Ishikawa (cell line): ENCODE measurements at regions not wholly inside any gene's neighbourhood (a gene's known extent, or its start where the extent isn't known, plus 50 kb on each side); places are given as distances from the start of the nearest gene placed in this dataset.

Experiments
- CEBPB ChIP-seq: IDR thresholded peaks from 2 replicates; pipeline ENCODE4 v1.6.1; 2012
- CREB1 ChIP-seq: IDR thresholded peaks from 2 replicates; pipeline ENCODE4 v1.6.1; 2012; ENCODE audit warnings: low read depth
- EGR1 ChIP-seq: IDR thresholded peaks from 2 replicates; pipeline ENCODE4 v1.6.1; 2012
- EP300 ChIP-seq: IDR thresholded peaks from 2 replicates; pipeline ENCODE4 v1.6.1; 2012; ENCODE audit warnings: borderline replicate concordance
- FOXM1 ChIP-seq: IDR thresholded peaks from 2 replicates; pipeline ENCODE4 v1.6.1; 2012; ENCODE audit warnings: low read depth, borderline replicate concordance
- NFIC ChIP-seq: IDR thresholded peaks from 2 replicates; pipeline ENCODE4 v1.6.1; 2012
- RAD21 ChIP-seq: IDR thresholded peaks from 2 replicates; pipeline ENCODE4 v1.6.1; 2012; ENCODE audit warnings: low read depth
- TAF1 ChIP-seq: IDR thresholded peaks from 2 replicates; pipeline ENCODE4 v1.6.1; 2012; ENCODE audit warnings: low read depth, mild to moderate bottlenecking
- TCF12 ChIP-seq: IDR thresholded peaks from 2 replicates; pipeline ENCODE4 v1.6.1; 2012; ENCODE audit warnings: low read depth
- TEAD4 ChIP-seq: IDR thresholded peaks from 2 replicates; pipeline ENCODE4 v1.6.1; 2012
- YY1 ChIP-seq: IDR thresholded peaks from 2 replicates; pipeline ENCODE4 v1.6.1; 2012; ENCODE audit warnings: low read depth
- ZBTB7A ChIP-seq: IDR thresholded peaks from 2 replicates; pipeline ENCODE4 v1.6.1; 2012; ENCODE audit warnings: low read depth
- TF ChIP-seq, protein P1 (sequence below): IDR thresholded peaks from 2 replicates; pipeline ENCODE4 v1.6.1; 2012; ENCODE audit warnings: low read depth, mild to moderate bottlenecking
- TF ChIP-seq, protein P2 (sequence below): IDR thresholded peaks from 2 replicates; pipeline ENCODE4 v1.6.1; 2012
- TF ChIP-seq, protein P3 (sequence below): IDR thresholded peaks from 2 replicates; pipeline ENCODE4 v1.6.1; 2012

GRCh38 chr6:91827151-91827550, 1240.3 kb upstream of the MAP3K7 start:
- TF ChIP-seq EGR1 (no peak), EP300 (no peak), CREB1 (no peak), ZBTB7A (no peak), TCF12 (no peak), RAD21 (no peak)
- TF ChIP-seq, protein P1, sequence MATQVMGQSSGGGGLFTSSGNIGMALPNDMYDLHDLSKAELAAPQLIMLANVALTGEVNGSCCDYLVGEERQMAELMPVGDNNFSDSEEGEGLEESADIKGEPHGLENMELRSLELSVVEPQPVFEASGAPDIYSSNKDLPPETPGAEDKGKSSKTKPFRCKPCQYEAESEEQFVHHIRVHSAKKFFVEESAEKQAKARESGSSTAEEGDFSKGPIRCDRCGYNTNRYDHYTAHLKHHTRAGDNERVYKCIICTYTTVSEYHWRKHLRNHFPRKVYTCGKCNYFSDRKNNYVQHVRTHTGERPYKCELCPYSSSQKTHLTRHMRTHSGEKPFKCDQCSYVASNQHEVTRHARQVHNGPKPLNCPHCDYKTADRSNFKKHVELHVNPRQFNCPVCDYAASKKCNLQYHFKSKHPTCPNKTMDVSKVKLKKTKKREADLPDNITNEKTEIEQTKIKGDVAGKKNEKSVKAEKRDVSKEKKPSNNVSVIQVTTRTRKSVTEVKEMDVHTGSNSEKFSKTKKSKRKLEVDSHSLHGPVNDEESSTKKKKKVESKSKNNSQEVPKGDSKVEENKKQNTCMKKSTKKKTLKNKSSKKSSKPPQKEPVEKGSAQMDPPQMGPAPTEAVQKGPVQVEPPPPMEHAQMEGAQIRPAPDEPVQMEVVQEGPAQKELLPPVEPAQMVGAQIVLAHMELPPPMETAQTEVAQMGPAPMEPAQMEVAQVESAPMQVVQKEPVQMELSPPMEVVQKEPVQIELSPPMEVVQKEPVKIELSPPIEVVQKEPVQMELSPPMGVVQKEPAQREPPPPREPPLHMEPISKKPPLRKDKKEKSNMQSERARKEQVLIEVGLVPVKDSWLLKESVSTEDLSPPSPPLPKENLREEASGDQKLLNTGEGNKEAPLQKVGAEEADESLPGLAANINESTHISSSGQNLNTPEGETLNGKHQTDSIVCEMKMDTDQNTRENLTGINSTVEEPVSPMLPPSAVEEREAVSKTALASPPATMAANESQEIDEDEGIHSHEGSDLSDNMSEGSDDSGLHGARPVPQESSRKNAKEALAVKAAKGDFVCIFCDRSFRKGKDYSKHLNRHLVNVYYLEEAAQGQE, result no peak
- TF ChIP-seq, protein P2, sequence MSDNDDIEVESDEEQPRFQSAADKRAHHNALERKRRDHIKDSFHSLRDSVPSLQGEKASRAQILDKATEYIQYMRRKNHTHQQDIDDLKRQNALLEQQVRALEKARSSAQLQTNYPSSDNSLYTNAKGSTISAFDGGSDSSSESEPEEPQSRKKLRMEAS, result no peak
- TF ChIP-seq, protein P3, sequence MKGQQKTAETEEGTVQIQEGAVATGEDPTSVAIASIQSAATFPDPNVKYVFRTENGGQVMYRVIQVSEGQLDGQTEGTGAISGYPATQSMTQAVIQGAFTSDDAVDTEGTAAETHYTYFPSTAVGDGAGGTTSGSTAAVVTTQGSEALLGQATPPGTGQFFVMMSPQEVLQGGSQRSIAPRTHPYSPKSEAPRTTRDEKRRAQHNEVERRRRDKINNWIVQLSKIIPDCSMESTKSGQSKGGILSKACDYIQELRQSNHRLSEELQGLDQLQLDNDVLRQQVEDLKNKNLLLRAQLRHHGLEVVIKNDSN, result no peak

DNA sequence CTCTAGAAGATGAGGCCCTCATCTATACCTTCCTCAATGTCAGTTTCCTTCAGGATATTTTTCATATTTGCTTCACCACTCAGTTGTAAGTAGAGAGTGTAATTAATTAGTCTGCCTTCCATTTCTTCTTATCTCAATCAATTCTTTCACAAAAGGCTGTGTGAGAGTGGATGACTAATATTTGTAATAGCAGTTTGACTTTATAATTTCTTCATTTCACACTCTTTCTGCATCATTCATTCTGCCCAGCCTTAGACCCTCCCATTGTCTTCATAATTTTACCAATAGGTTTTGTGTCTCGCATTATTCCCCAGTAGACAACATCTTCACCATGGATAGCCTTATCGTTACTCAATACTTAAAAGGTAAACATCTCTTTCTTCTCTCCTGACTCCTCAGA, 1239.3 kb upstream of the MAP3K7 start:
- TF ChIP-seq FOXM1 (no peak), CREB1 (no peak), YY1 (no peak), ZBTB7A (no peak), CEBPB (no peak), TEAD4 (no peak), NFIC (no peak), EP300 (no peak), RAD21 (no peak), TAF1 (no peak), TCF12 (no peak), EGR1 (no peak)
- TF ChIP-seq, protein P3, result no peak
- TF ChIP-seq, protein P2, result no peak
- TF ChIP-seq, protein P1, result no peak

DNA sequence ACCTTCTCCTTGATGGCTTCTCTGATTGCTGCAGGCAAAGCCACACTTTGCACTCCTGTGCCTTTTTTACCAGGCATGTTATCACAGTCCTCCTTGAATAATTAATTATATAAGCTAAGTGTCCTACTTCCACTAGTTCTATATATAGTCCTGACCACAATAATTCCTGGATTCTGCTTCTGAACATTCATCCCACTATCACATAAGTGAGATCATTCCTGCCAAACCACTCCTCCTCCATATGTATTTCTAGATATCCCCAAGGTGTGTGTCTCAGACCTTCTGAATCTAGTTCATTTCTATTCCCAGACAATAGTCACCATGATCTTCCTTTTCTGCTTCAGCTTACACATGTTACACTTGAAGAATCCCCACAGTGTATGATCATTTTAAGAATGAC, 1237.5 kb upstream of the MAP3K7 start:
- TF ChIP-seq TEAD4, result no peak
- TF ChIP-seq TCF12, result no peak
- TF ChIP-seq NFIC, result no peak
- TF ChIP-seq, protein P1, result no peak
- TF ChIP-seq CREB1, result no peak
- no peak for TF ChIP-seq TAF1
- no peak for TF ChIP-seq CEBPB
- no peak for TF ChIP-seq RAD21
- no peak for TF ChIP-seq ZBTB7A
- TF ChIP-seq, protein P2, result no peak
- TF ChIP-seq, protein P3, result no peak
- TF ChIP-seq EGR1, result no peak
- no peak for TF ChIP-seq FOXM1
- TF ChIP-seq EP300, result no peak
- TF ChIP-seq YY1, result no peak

DNA sequence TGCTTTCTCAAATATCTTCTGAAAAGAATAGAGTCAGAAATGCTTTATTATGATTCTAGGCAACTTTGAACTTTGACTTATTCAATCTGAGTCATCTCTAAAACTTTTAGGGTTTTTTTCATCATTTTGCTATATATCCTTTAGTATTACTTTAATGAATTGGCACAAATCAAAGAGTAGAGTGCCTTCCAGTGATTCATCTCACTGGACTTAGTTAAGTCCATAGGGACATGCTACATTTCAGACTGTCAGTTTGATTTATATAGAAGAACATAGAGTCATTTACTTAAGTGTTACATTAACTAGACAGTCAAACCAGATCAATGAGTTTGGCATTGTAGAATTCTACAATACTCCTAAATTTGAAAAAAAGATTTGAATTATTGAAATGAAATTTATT, 1235.7 kb upstream of the MAP3K7 start:
- TF ChIP-seq YY1 (no peak), RAD21 (no peak), FOXM1 (no peak), CREB1 (no peak), TCF12 (no peak), EP300 (no peak), NFIC (no peak), EGR1 (no peak), TAF1 (no peak), CEBPB (no peak), TEAD4 (no peak), ZBTB7A (no peak)
- TF ChIP-seq, protein P3, result no peak
- TF ChIP-seq, protein P2, result no peak
- TF ChIP-seq, protein P1, result no peak
